ENCODE measurements at regions not wholly inside any gene's neighbourhood (a gene's known extent, or its start where the extent isn't known, plus 50 kb on each side); places are given as distances from the start of the nearest gene placed in this dataset.

- no peak overlapping the region for H3K4me3 ChIP-seq
- TF ChIP-seq EZH2 (IDR thresholded peaks at IDR 0.05) (no peak), FOXP2 (optimal IDR thresholded peaks at IDR 0.05; ENCODE audit: control extremely low read depth, extremely low read length, insufficient read depth) (no peak), POLR2AphosphoS5 (IDR thresholded peaks at IDR 0.05; ENCODE audit: borderline replicate concordance, low read depth, low read length) (no peak)
- DNase-seq (ENCODE audit: low read depth, low spot score): no peak
Measured at GRCh38 chr1:60388092-60388987, 314.8 kb upstream of the C1orf87 start.

GRCh38 chr1:60387175-60387574 lies 313.6 kb upstream of the C1orf87 start:
- no peak for DNase-seq (ENCODE audit: low read depth, low spot score)
- no peaks in the 10 kb centered on the region for H3K36me3 ChIP-seq (ENCODE audit: insufficient read depth, low read length)
- TF ChIP-seq EZH2 (IDR thresholded peaks at IDR 0.05) (no peak), POLR2AphosphoS5 (IDR thresholded peaks at IDR 0.05; ENCODE audit: borderline replicate concordance, low read depth, low read length) (no peak), FOXP2 (optimal IDR thresholded peaks at IDR 0.05; ENCODE audit: control extremely low read depth, extremely low read length, insufficient read depth) (no peak)
- no peak overlapping the region for H3K9ac ChIP-seq (ENCODE audit: insufficient read length)
- no peak overlapping the region for H3K27ac ChIP-seq
- no peak overlapping the region for H3K4me3 ChIP-seq
- H3K9me3 ChIP-seq (ENCODE audit: low read depth, low read length): no peaks in the 10 kb centered on the region

More at GRCh38 chr1:60388092-60388987, 314.8 kb upstream of the C1orf87 start:
- H3K36me3 ChIP-seq (ENCODE audit: insufficient read depth, low read length): no peaks in the 10 kb centered on the region
- H3K9me3 ChIP-seq (ENCODE audit: low read depth, low read length): no peaks in the 10 kb centered on the region
- H3K27ac ChIP-seq: no peak overlapping the region
- H3K9ac ChIP-seq (ENCODE audit: insufficient read length): no peak overlapping the region

GRCh38 chr1:60386249-60386648 lies 312.7 kb upstream of the C1orf87 start:
- Histone ChIP-seq H3K27ac (no peak overlapping the region), H3K9me3 (ENCODE audit: low read depth, low read length) (no peaks in the 10 kb centered on the region), H3K36me3 (ENCODE audit: insufficient read depth, low read length) (no peaks in the 10 kb centered on the region), H3K9ac (ENCODE audit: insufficient read length) (no peak overlapping the region), H3K4me3 (no peak overlapping the region)
- DNase-seq (ENCODE audit: low read depth, low spot score): no peak
- no peak for TF ChIP-seq FOXP2 (optimal IDR thresholded peaks at IDR 0.05; ENCODE audit: control extremely low read depth, extremely low read length, insufficient read depth)

- no peaks in the 10 kb centered on the region for H3K36me3 ChIP-seq (ENCODE audit: insufficient read depth, low read length)
- no peak overlapping the region for H3K27ac ChIP-seq
- TF ChIP-seq POLR2AphosphoS5 (IDR thresholded peaks at IDR 0.05; ENCODE audit: borderline replicate concordance, low read depth, low read length) (no peak), EZH2 (IDR thresholded peaks at IDR 0.05) (no peak), FOXP2 (optimal IDR thresholded peaks at IDR 0.05; ENCODE audit: control extremely low read depth, extremely low read length, insufficient read depth) (no peak)
- DNase-seq (ENCODE audit: low read depth, low spot score): no peak
- no peak overlapping the region for H3K4me3 ChIP-seq
- no peaks in the 10 kb centered on the region for H3K9me3 ChIP-seq (ENCODE audit: low read depth, low read length)
- no peak overlapping the region for H3K9ac ChIP-seq (ENCODE audit: insufficient read length)
Measured at GRCh38 chr1:60376196-60376595, 302.6 kb upstream of the C1orf87 start.

- no peaks in the 10 kb centered on the region for H3K36me3 ChIP-seq (ENCODE audit: insufficient read depth, low read length)
- H3K9ac ChIP-seq (ENCODE audit: insufficient read length): no peak overlapping the region
- TF ChIP-seq EZH2 (IDR thresholded peaks at IDR 0.05) (no peak), POLR2AphosphoS5 (IDR thresholded peaks at IDR 0.05; ENCODE audit: borderline replicate concordance, low read depth, low read length) (no peak), FOXP2 (optimal IDR thresholded peaks at IDR 0.05; ENCODE audit: control extremely low read depth, extremely low read length, insufficient read depth) (no peak)
- H3K9me3 ChIP-seq (ENCODE audit: low read depth, low read length): no peaks in the 10 kb centered on the region
- H3K4me3 ChIP-seq: no peak overlapping the region
- no peak overlapping the region for H3K27ac ChIP-seq
- no peak for DNase-seq (ENCODE audit: low read depth, low spot score)
Measured at GRCh38 chr1:60374537-60374936, 301.0 kb upstream of the C1orf87 start.

GRCh38 chr1:60367532-60367931 lies 294.0 kb upstream of the C1orf87 start:
- DNase-seq (ENCODE audit: low read depth, low spot score): no peak
- TF ChIP-seq FOXP2 (optimal IDR thresholded peaks at IDR 0.05; ENCODE audit: control extremely low read depth, extremely low read length, insufficient read depth): no peak
- no peak for TF ChIP-seq EZH2 (IDR thresholded peaks at IDR 0.05)
- no peak for TF ChIP-seq POLR2AphosphoS5 (IDR thresholded peaks at IDR 0.05; ENCODE audit: borderline replicate concordance, low read depth, low read length)
- Histone ChIP-seq H3K4me3 (no peak overlapping the region), H3K9ac (ENCODE audit: insufficient read length) (no peak overlapping the region), H3K9me3 (ENCODE audit: low read depth, low read length) (no peaks in the 10 kb centered on the region), H3K27ac (no peak overlapping the region), H3K36me3 (ENCODE audit: insufficient read depth, low read length) (no peaks in the 10 kb centered on the region)

GRCh38 chr1:60359431-60359830 lies 285.9 kb upstream of the C1orf87 start:
- no peaks in the 10 kb centered on the region for H3K9me3 ChIP-seq (ENCODE audit: low read depth, low read length)
- TF ChIP-seq FOXP2 (optimal IDR thresholded peaks at IDR 0.05; ENCODE audit: control extremely low read depth, extremely low read length, insufficient read depth): no peak
- no peak for TF ChIP-seq POLR2AphosphoS5 (IDR thresholded peaks at IDR 0.05; ENCODE audit: borderline replicate concordance, low read depth, low read length)
- no peak for TF ChIP-seq EZH2 (IDR thresholded peaks at IDR 0.05)
- no peak overlapping the region for H3K9ac ChIP-seq (ENCODE audit: insufficient read length)
- H3K27ac ChIP-seq: no peak overlapping the region
- DNase-seq (ENCODE audit: low read depth, low spot score): no peak
- H3K36me3 ChIP-seq (ENCODE audit: insufficient read depth, low read length): no peaks in the 10 kb centered on the region
- no peak overlapping the region for H3K4me3 ChIP-seq

GRCh38 chr1:60350531-60350930 lies 277.0 kb upstream of the C1orf87 start:
- no peak for DNase-seq (ENCODE audit: low read depth, low spot score)
- H3K9me3 ChIP-seq (ENCODE audit: low read depth, low read length): no peaks in the 10 kb centered on the region
- no peak overlapping the region for H3K9ac ChIP-seq (ENCODE audit: insufficient read length)
- H3K36me3 ChIP-seq (ENCODE audit: insufficient read depth, low read length): no peaks in the 10 kb centered on the region
- no peak overlapping the region for H3K4me3 ChIP-seq
- TF ChIP-seq POLR2AphosphoS5 (IDR thresholded peaks at IDR 0.05; ENCODE audit: borderline replicate concordance, low read depth, low read length): no peak
- TF ChIP-seq FOXP2 (optimal IDR thresholded peaks at IDR 0.05; ENCODE audit: control extremely low read depth, extremely low read length, insufficient read depth): no peak
- TF ChIP-seq EZH2 (IDR thresholded peaks at IDR 0.05): no peak
- no peak overlapping the region for H3K27ac ChIP-seq

All from SK-N-MC (cell line).